Trophoblast cell (in vitro differentiated cells and primary cell): ENCODE measurements at regions not wholly inside any gene's neighbourhood (a gene's known extent, or its start where the extent isn't known, plus 50 kb on each side); places are given as distances from the start of the nearest gene placed in this dataset.

ENCODE experiments used
- DNase-seq, 2 donors: peaks; one replicate each; pipeline ENCODE4 v3.0.0-alpha.2; 2016
- H2AFZ ChIP-seq: 2 replicates; pipeline ENCODE4 v1.6.1; 2013; ENCODE audit warnings: low read length, moderate library complexity, mild to moderate bottlenecking; ENCODE audit not compliant: insufficient read depth, poor library complexity
- H2AK5ac ChIP-seq: 2 replicates; pipeline ENCODE4 v1.6.1; 2013; ENCODE audit warnings: mild to moderate bottlenecking, low read length
- H2BK120ac ChIP-seq: 2 replicates; pipeline ENCODE4 v1.6.1; 2013; ENCODE audit warnings: low read length, mild to moderate bottlenecking, moderate library complexity; ENCODE audit not compliant: insufficient read depth, poor library complexity
- H2BK12ac ChIP-seq: 2 replicates; pipeline ENCODE4 v1.6.1; 2013; ENCODE audit warnings: mild to moderate bottlenecking, low read length, moderate library complexity
- H2BK5ac ChIP-seq: 2 replicates; pipeline ENCODE4 v1.6.1; 2013; ENCODE audit warnings: low read length, low read depth, moderate library complexity, mild to moderate bottlenecking; ENCODE audit not compliant: poor library complexity
- H3K14ac ChIP-seq: 2 replicates; pipeline ENCODE4 v1.6.1; 2013; ENCODE audit warnings: mild to moderate bottlenecking, low read length
- H3K18ac ChIP-seq: 2 replicates; pipeline ENCODE4 v1.6.1; 2013; ENCODE audit warnings: mild to moderate bottlenecking, low read length
- H3K23ac ChIP-seq: 2 replicates; pipeline ENCODE4 v1.6.1; 2013; ENCODE audit warnings: low read length
- H3K27ac ChIP-seq: 2 replicates; pipeline ENCODE4 v1.5.1; 2013; ENCODE audit warnings: low read depth, mild to moderate bottlenecking, inconsistent platforms, low read length, moderate library complexity
- H3K27me3 ChIP-seq: 2 replicates; pipeline ENCODE4 v1.6.1; 2013; ENCODE audit warnings: inconsistent platforms, mild to moderate bottlenecking, low read length, moderate library complexity; ENCODE audit not compliant: insufficient read depth
- H3K36me3 ChIP-seq, 2 experiments: 1 replicate in 1 of 2; 2 replicates in 1 of 2; pipeline ENCODE4 v1.6.1; 2013; ENCODE audit warnings: low read length in 2 of 2, mild to moderate bottlenecking in 2 of 2, moderate library complexity in 1 of 2; ENCODE audit not compliant: insufficient read depth in 2 of 2, control insufficient read depth in 1 of 2
- H3K4ac ChIP-seq: 2 replicates; pipeline ENCODE4 v1.6.1; 2013; ENCODE audit warnings: low read depth, mild to moderate bottlenecking, low read length, moderate library complexity
- H3K4me1 ChIP-seq, 2 experiments: 1 replicate in 1 of 2; 2 replicates in 1 of 2; pipeline ENCODE4 v1.6.1; 2013; ENCODE audit warnings: low read length in 2 of 2, mild to moderate bottlenecking in 2 of 2, moderate library complexity in 1 of 2; ENCODE audit not compliant: insufficient read depth in 2 of 2, control insufficient read depth in 1 of 2
- H3K4me2 ChIP-seq: 2 replicates; pipeline ENCODE4 v1.6.1; 2013; ENCODE audit warnings: inconsistent platforms, mild to moderate bottlenecking, low read length, moderate library complexity
- H3K4me3 ChIP-seq: 2 replicates; pipeline ENCODE4 v1.5.1; 2013; ENCODE audit warnings: mild to moderate bottlenecking, low read depth, low read length, inconsistent platforms
- H3K79me1 ChIP-seq: one replicate; pipeline ENCODE4 v1.6.1; 2013; ENCODE audit warnings: low read length
- H3K79me2 ChIP-seq: 2 replicates; pipeline ENCODE4 v1.6.1; 2013; ENCODE audit warnings: low read length, mild to moderate bottlenecking; ENCODE audit not compliant: control insufficient read depth, insufficient read depth, poor library complexity
- H3K9ac ChIP-seq: 2 replicates; pipeline ENCODE4 v1.6.1; 2013; ENCODE audit warnings: mild to moderate bottlenecking, low read length
- H3K9me3 ChIP-seq: 2 replicates; pipeline ENCODE4 v1.6.1; 2013; ENCODE audit warnings: low read depth, mild to moderate bottlenecking, control low read depth, inconsistent platforms, low read length; ENCODE audit not compliant: insufficient read depth
- H4K12ac ChIP-seq: 2 replicates; pipeline ENCODE4 v1.6.1; 2013; ENCODE audit warnings: low read depth, mild to moderate bottlenecking, low read length, moderate library complexity
- H4K8ac ChIP-seq: 2 replicates; pipeline ENCODE4 v1.6.1; 2013; ENCODE audit warnings: low read depth, mild to moderate bottlenecking, low read length, moderate library complexity
- H4K91ac ChIP-seq: one replicate; pipeline ENCODE4 v1.6.1; 2013; ENCODE audit warnings: low read depth, mild to moderate bottlenecking, low read length, moderate library complexity
- WGBS: extraction: QIAGEN DNeasy Blood & Tissue Kit; methylation state at CpG from one replicate; pipeline ENCODE4 v1.1.7; 2013; ENCODE audit warnings: missing lambda C conversion rate; ENCODE audit not compliant: insufficient read length, insufficient coverage; ENCODE audit errors: extremely low coverage; 5-methylcytosine and 5-hydroxymethylcytosine counted together

- H3K36me3 ChIP-seq, result no peaks in the 10 kb centered on the region
- no peak overlapping the region for H3K4me2 ChIP-seq
- H3K79me2 ChIP-seq, result no peaks in the 10 kb centered on the region
- H2AK5ac ChIP-seq, result no peak overlapping the region
- no peak overlapping the region for H3K23ac ChIP-seq
- H3K4me1 ChIP-seq, result no peaks in the 10 kb centered on the region
- no peak overlapping the region for H4K91ac ChIP-seq
- no peak overlapping the region for H2BK12ac ChIP-seq
- no peak overlapping the region for H3K18ac ChIP-seq
- H3K4ac ChIP-seq, result no peak overlapping the region
- no peaks in the 10 kb centered on the region for H3K9me3 ChIP-seq
- WGBS, result 100% methylated on average over 1 of the region's 3 CpGs
- H2AFZ ChIP-seq, result no peak overlapping the region
- H4K8ac ChIP-seq, result no peak overlapping the region
- H3K9ac ChIP-seq, result no peak overlapping the region
- H4K12ac ChIP-seq, result no peak overlapping the region
- H2BK5ac ChIP-seq, result no peak overlapping the region
- no peaks in the 10 kb centered on the region for H3K27me3 ChIP-seq
- DNase-seq, result no peak
- no peak overlapping the region for H3K14ac ChIP-seq
- H3K27ac ChIP-seq, result no peak overlapping the region
- H2BK120ac ChIP-seq, result no peak overlapping the region
- no peaks in the 10 kb centered on the region for H3K79me1 ChIP-seq
- no peak overlapping the region for H3K4me3 ChIP-seq
Observed at GRCh38 chr6:65798280-65799014, 91.4 kb upstream of the EYS start.

DNA sequence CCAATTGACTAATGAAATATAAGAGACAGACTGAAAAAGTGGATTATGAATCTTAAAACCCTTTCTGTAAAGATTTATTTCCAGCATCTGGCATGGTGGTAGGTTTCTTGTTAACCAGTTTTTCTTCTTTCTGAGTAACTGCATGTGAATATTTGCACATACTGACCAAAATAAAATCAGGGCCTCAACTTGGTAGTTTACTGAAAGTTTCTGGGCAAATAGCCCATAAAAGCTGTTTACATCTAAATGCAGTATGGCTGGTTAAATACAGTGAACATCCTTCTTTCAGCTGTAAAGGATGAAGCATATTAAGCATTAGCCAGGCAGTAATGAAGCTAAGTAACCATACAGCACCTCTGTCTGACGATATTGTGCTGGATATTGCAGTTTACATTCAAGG, 83.6 kb upstream of the EYS start:
- no peaks in the 10 kb centered on the region for H3K79me1 ChIP-seq
- no peak for DNase-seq
- H3K27me3 ChIP-seq, result no peaks in the 10 kb centered on the region

GRCh38 chr6:65787787-65788186, 80.8 kb upstream of the EYS start:
- no peak overlapping the region for H2AK5ac ChIP-seq
- no peak overlapping the region for H3K27ac ChIP-seq
- no peak overlapping the region for H2BK12ac ChIP-seq
- H3K4me2 ChIP-seq, result no peak overlapping the region
- DNase-seq, result peak in 1 of 2 donors; percentile 46
- peak overlapping the region; percentile 70 for H4K12ac ChIP-seq
- no peaks in the 10 kb centered on the region for H3K9me3 ChIP-seq
- WGBS, result no CpG with 5 or more reads among the region's 34 CpGs
- H3K4me1 ChIP-seq, result no peaks in the 10 kb centered on the region
- H3K23ac ChIP-seq, result no peak overlapping the region
- H3K18ac ChIP-seq, result no peak overlapping the region
- H3K36me3 ChIP-seq, result no peaks in the 10 kb centered on the region
- H4K91ac ChIP-seq, result no peak overlapping the region
- no peak overlapping the region for H2BK5ac ChIP-seq
- no peaks in the 10 kb centered on the region for H3K27me3 ChIP-seq
- H3K4me3 ChIP-seq, result no peak overlapping the region
- H3K14ac ChIP-seq, result no peak overlapping the region
- no peak overlapping the region for H4K8ac ChIP-seq
- no peaks in the 10 kb centered on the region for H3K79me2 ChIP-seq
- no peaks in the 10 kb centered on the region for H3K79me1 ChIP-seq
- no peak overlapping the region for H2AFZ ChIP-seq
- H3K4ac ChIP-seq, result no peak overlapping the region
- no peak overlapping the region for H3K9ac ChIP-seq
- H2BK120ac ChIP-seq, result no peak overlapping the region

More for the DNA sequence above, 83.6 kb upstream of the EYS start:
- Histone ChIP-seq H4K12ac (no peak overlapping the region), H3K9me3 (no peaks in the 10 kb centered on the region), H4K8ac (no peak overlapping the region), H3K23ac (no peak overlapping the region), H3K79me2 (no peaks in the 10 kb centered on the region), H3K4me3 (no peak overlapping the region), H2BK120ac (no peak overlapping the region), H2AK5ac (no peak overlapping the region), H3K9ac (no peak overlapping the region), H3K27ac (no peak overlapping the region), H4K91ac (no peak overlapping the region), H2BK5ac (no peak overlapping the region), H3K4me2 (no peak overlapping the region), H3K18ac (no peak overlapping the region), H3K4me1 (no peaks in the 10 kb centered on the region), H2AFZ (no peak overlapping the region), H3K36me3 (no peaks in the 10 kb centered on the region), H2BK12ac (no peak overlapping the region), H3K14ac (no peak overlapping the region), H3K4ac (no peak overlapping the region)
- no CpG with 5 or more reads among the region's 1 CpG for WGBS

- no peaks in the 10 kb centered on the region for H3K36me3 ChIP-seq
Observed at GRCh38 chr6:65786815-65787214, 79.8 kb upstream of the EYS start.

More at GRCh38 chr6:65786815-65787214, 79.8 kb upstream of the EYS start:
- Histone ChIP-seq H4K8ac (no peak overlapping the region), H3K27ac (no peak overlapping the region), H4K91ac (no peak overlapping the region), H2BK12ac (no peak overlapping the region), H2AK5ac (no peak overlapping the region), H3K4me1 (no peaks in the 10 kb centered on the region), H3K4me3 (no peak overlapping the region), H3K79me1 (no peaks in the 10 kb centered on the region), H3K4ac (no peak overlapping the region), H3K79me2 (no peaks in the 10 kb centered on the region), H2BK5ac (no peak overlapping the region), H3K9me3 (no peaks in the 10 kb centered on the region), H3K14ac (no peak overlapping the region), H3K9ac (peak overlapping the region; percentile 40), H3K18ac (no peak overlapping the region), H3K23ac (no peak overlapping the region), H2AFZ (no peak overlapping the region), H2BK120ac (no peak overlapping the region), H3K27me3 (no peaks in the 10 kb centered on the region), H4K12ac (no peak overlapping the region), H3K4me2 (no peak overlapping the region)
- no CpG with 5 or more reads among the region's 8 CpGs for WGBS
- no peak for DNase-seq
